NB4 (cell line): ENCODE measurements at regions not wholly inside any gene's neighbourhood (a gene's known extent, or its start where the extent isn't known, plus 50 kb on each side); places are given as distances from the start of the nearest gene placed in this dataset.

Source experiments
- MYC ChIP-seq: IDR thresholded peaks from 2 replicates; pipeline ENCODE4 v1.6.1; 2011; ENCODE audit warnings: low read depth, low read length
- TF ChIP-seq, protein P1 (sequence below): IDR thresholded peaks from one replicate; pipeline ENCODE4 v1.5.1; 2012; ENCODE audit warnings: low read depth, low read length

DNA sequence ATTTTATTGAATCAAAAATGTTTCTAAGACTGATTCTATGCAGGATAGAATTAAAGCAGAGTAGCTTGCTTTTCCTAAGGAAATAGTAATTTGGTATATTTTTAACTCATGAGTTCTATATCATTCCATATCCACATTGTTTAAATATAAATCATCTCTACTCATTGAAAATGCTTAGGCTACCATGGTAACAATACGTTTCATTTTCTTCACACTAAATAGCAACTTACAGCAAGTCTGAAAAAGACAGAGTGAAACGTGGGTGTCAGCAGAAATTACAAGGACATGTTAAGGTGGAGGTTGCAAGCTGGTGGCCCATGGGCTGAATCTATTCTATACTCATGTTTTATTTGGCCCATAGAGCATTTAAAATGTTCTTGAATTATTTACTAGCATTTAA, 487.9 kb downstream of the ARHGEF28 start:
- no peak for TF ChIP-seq MYC
- TF ChIP-seq, protein P1, sequence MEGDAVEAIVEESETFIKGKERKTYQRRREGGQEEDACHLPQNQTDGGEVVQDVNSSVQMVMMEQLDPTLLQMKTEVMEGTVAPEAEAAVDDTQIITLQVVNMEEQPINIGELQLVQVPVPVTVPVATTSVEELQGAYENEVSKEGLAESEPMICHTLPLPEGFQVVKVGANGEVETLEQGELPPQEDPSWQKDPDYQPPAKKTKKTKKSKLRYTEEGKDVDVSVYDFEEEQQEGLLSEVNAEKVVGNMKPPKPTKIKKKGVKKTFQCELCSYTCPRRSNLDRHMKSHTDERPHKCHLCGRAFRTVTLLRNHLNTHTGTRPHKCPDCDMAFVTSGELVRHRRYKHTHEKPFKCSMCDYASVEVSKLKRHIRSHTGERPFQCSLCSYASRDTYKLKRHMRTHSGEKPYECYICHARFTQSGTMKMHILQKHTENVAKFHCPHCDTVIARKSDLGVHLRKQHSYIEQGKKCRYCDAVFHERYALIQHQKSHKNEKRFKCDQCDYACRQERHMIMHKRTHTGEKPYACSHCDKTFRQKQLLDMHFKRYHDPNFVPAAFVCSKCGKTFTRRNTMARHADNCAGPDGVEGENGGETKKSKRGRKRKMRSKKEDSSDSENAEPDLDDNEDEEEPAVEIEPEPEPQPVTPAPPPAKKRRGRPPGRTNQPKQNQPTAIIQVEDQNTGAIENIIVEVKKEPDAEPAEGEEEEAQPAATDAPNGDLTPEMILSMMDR: no peak
